GM13976 (cell line): ENCODE measurements at regions not wholly inside any gene's neighbourhood (a gene's known extent, or its start where the extent isn't known, plus 50 kb on each side); places are given as distances from the start of the nearest gene placed in this dataset.
"Not testable (repeated sequence)": the region's sequence is repeated elsewhere in the genome, so short reads cannot be mapped to it uniquely, and the experiment has no call there.

Experiments
- DNase-seq: peaks from one replicate; pipeline ENCODE4 v3.0.0; 2012; ENCODE audit warnings: low spot score
- in situ Hi-C: fragments of 300-500 bp; cut with MboI; formaldehyde crosslinking; loops from one replicate; pipeline ENCODE4 v1.12.0; 2022; ENCODE audit warnings: low sequenced_read_pairs, mixed read lengths, inconsistent platforms; ENCODE audit not compliant: unreplicated experiment
- TF ChIP-seq, protein P1 (sequence below): IDR thresholded peaks from 2 replicates; pipeline ENCODE4 v1.5.1; 2012; ENCODE audit warnings: borderline replicate concordance, mild to moderate bottlenecking; ENCODE audit not compliant: insufficient read depth; ENCODE audit errors: extremely low read depth, missing control alignments, control extremely low read depth

DNA sequence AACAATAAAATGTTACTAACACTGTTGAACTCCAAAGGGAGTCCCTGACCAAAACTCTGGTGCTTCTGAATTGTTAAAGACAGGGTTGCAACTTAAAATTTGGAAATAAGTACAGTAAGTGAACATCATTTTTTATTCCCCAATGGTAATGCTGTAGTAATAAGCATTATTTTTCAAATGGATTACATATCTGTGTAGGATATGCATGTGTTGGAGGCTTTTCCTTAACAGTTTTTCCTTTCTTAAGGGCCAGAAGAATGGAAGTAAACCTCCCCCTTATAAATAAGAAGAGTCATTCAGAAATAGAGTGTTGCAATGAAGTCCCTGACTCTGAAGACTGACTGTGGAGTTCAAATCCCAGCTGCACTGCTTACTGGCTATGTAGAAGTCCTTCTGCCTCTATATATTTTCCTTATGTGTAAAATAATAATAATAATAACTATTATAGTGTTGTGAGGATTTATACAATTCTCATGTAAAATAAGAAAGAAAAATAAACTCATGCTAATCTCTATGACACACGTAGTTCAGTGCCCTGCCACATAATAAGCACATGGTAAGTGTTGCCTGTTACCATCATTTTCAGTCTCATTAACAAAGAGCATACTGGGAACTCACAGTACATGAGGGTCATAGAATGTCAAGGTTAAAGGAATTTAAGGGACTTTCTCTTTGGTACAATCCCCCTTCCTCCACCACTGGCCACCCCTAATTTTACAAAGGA is 129.8 kb upstream of the SMLR1 start:
- DNase-seq = no peak
- in situ Hi-C loops = loop anchor here (25.0 kb wide), 1 partner anchor 635 kb away; no protein-coding TSS in a partner anchor

DNA sequence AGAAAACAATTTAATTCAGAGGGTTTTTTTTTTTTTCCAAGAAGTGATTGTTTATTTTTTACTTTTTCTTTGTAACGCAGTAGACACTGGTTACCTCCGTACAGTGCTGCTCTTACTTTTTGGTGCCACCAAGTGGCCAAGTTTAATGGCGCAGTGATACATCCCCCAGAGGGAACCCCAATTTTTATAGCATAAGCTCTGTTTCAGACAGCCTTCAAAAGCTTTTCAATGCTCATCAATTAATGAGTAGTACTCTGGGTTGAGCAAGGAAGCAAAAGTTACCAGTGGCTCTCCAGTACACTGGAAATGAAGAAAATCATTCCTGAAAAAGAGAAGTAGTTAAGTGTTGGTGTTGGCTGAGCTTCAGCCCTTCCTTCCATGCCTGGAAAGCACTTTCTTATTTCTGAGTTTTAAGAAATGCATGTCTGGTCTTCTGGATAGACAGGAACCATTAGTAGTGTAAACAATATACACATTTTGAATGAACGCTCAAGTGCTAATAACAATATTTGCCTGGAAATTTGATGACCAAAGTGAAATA is 129.1 kb upstream of the SMLR1 start:
- peak; percentile 52 for DNase-seq

More for the DNA sequence above, 129.8 kb upstream of the SMLR1 start:
- TF ChIP-seq, protein P1, sequence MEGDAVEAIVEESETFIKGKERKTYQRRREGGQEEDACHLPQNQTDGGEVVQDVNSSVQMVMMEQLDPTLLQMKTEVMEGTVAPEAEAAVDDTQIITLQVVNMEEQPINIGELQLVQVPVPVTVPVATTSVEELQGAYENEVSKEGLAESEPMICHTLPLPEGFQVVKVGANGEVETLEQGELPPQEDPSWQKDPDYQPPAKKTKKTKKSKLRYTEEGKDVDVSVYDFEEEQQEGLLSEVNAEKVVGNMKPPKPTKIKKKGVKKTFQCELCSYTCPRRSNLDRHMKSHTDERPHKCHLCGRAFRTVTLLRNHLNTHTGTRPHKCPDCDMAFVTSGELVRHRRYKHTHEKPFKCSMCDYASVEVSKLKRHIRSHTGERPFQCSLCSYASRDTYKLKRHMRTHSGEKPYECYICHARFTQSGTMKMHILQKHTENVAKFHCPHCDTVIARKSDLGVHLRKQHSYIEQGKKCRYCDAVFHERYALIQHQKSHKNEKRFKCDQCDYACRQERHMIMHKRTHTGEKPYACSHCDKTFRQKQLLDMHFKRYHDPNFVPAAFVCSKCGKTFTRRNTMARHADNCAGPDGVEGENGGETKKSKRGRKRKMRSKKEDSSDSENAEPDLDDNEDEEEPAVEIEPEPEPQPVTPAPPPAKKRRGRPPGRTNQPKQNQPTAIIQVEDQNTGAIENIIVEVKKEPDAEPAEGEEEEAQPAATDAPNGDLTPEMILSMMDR = no peak

GRCh38 chr6:130699742-130700141 is 127.5 kb upstream of the SMLR1 start:
- DNase-seq = no peak
- TF ChIP-seq, protein P1 = no peak
- in situ Hi-C loops = loop anchor here (25.0 kb wide), 1 partner anchor 637 kb away; no protein-coding TSS in a partner anchor

More for the DNA sequence above, 129.1 kb upstream of the SMLR1 start:
- in situ Hi-C loops = loop anchor here (25.0 kb wide), 1 partner anchor 636 kb away; no protein-coding TSS in a partner anchor
- TF ChIP-seq, protein P1 = peak; percentile 62

- in situ Hi-C loops = no loop called here
- no peak for DNase-seq
- TF ChIP-seq, protein P1 = no peak
Measured at GRCh38 chr6:130700397-130700796, 126.8 kb upstream of the SMLR1 start.

- no peak for DNase-seq
- in situ Hi-C loops = no loop called here
- TF ChIP-seq, protein P1 = no peak
Measured at GRCh38 chr6:130708338-130708737, 118.9 kb upstream of the SMLR1 start.

DNA sequence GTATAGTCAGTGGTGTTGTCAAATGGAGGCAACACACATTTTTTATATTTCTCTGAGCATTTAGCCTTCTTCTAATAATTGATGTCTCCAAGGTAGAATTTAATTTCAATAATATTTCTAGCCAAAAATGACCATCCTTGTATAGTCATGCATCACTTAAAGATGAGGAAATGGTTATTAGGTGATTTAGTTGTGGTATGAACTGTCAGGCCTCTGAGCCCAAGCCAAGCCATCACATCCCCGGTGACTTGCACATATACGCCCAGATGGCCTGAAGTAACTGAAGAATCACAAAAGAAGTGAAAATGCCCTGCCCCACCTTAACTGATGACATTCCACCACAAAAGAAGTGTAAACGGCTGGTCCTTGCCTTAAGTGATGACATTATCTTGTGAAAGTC is 115.6 kb upstream of the SMLR1 start:
- in situ Hi-C loops, DNase-seq: not testable (repeated sequence)

DNA sequence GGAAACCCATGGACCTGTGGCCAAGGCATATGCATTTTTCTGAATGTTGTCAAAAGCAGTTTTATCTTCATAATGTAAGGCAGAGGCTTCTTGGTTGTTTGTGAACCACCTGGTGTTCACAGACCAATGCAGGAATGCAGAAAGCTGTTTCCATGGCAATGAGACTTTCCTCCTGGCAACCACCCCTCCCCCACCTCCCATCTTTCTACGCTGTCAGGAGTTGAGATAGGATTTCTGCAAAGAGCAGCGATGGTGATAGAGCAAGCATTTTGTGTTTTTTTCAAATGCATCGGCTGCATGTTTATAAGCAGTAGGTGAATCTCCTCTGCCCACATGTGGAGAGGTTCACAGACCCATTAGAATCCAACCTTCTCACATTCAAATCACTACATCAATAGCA is 114.1 kb upstream of the SMLR1 start:
- DNase-seq = no peak
- TF ChIP-seq, protein P1 = no peak
- in situ Hi-C loops = no loop called here
